RWPE1 (cell line): ENCODE measurements at regions not wholly inside any gene's neighbourhood (a gene's known extent, or its start where the extent isn't known, plus 50 kb on each side); places are given as distances from the start of the nearest gene placed in this dataset.

Experiments used
- CTCF ChIA-PET: fragments of 350-600 bp; sonication (Branson Sonifier 250); formaldehyde crosslinking; extraction: SDS; loops from one replicate; lab custom pipeline; 2021; lab: Yijun Ruan, JAX
- POLR2A ChIA-PET: fragments of 400-600 bp; formaldehyde crosslinking; extraction: SDS; loops from one replicate; lab custom pipeline; 2020; ENCODE audit warnings: antibody characterized with exemption; ENCODE audit not compliant: low non-redundant PET; lab: Yijun Ruan, JAX
- DNase-seq: peaks from one replicate; pipeline ENCODE4 v3.0.0; 2012; ENCODE audit warnings: low spot score
- H3K27ac ChIP-seq: fragments of 450-650 bp; 2 replicates; pipeline ENCODE4 v1.5.1; 2017
- TF ChIP-seq, protein P1 (sequence below): fragments of 450-650 bp; conservative IDR thresholded peaks from 2 replicates; pipeline ENCODE4 v1.5.1; 2017; ENCODE audit warnings: low read depth, mild to moderate bottlenecking

- H3K27ac ChIP-seq, result no peak overlapping the region
- POLR2A ChIA-PET, result no interaction called here
- CTCF ChIA-PET, result interaction anchor here (0.6 kb wide), 2 partner anchors 68 to 346 kb away, joined by 3 read pairs; no protein-coding TSS in a partner anchor
- no peak for DNase-seq
- TF ChIP-seq, protein P1, sequence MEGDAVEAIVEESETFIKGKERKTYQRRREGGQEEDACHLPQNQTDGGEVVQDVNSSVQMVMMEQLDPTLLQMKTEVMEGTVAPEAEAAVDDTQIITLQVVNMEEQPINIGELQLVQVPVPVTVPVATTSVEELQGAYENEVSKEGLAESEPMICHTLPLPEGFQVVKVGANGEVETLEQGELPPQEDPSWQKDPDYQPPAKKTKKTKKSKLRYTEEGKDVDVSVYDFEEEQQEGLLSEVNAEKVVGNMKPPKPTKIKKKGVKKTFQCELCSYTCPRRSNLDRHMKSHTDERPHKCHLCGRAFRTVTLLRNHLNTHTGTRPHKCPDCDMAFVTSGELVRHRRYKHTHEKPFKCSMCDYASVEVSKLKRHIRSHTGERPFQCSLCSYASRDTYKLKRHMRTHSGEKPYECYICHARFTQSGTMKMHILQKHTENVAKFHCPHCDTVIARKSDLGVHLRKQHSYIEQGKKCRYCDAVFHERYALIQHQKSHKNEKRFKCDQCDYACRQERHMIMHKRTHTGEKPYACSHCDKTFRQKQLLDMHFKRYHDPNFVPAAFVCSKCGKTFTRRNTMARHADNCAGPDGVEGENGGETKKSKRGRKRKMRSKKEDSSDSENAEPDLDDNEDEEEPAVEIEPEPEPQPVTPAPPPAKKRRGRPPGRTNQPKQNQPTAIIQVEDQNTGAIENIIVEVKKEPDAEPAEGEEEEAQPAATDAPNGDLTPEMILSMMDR, result no peak
Measured at GRCh38 chr4:123455360-123455759, 58.8 kb downstream of the SPRY1 start.

- DNase-seq, result no peak
- POLR2A ChIA-PET, result no interaction called here
- no peak overlapping the region for H3K27ac ChIP-seq
- TF ChIP-seq, protein P1, result no peak
- CTCF ChIA-PET, result no interaction called here
Measured at GRCh38 chr4:123462007-123462406, 65.4 kb downstream of the SPRY1 start.

GRCh38 chr4:123463869-123464268 lies 67.3 kb downstream of the SPRY1 start:
- TF ChIP-seq, protein P1, result no peak
- CTCF ChIA-PET, result no interaction called here
- POLR2A ChIA-PET, result no interaction called here
- no peak overlapping the region for H3K27ac ChIP-seq
- DNase-seq, result no peak

DNA sequence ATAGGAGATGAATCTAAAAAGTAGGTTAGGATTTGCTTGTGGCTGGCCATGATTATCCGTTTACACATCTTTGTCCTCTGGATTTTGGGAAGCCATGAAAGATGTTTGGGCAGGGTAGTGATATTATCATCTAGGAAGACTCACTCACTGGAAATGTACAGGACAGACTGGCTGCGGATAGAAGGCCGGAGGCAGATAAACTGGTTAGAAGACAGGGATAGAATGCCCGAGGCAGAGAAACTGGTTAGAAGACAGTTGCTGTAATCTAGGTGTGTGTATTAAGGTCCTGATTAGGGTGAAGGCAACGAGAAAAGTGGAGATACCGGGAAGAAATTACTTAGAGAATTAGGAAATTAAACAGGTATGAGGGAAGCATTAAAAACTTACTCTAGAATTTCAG lies 68.8 kb downstream of the SPRY1 start:
- TF ChIP-seq, protein P1, result no peak
- ChIA-PET POLR2A (no interaction called here), CTCF (no interaction called here)
- DNase-seq, result no peak
- no peak overlapping the region for H3K27ac ChIP-seq

GRCh38 chr4:123466080-123466785 lies 69.6 kb downstream of the SPRY1 start:
- H3K27ac ChIP-seq, result no peak overlapping the region
- TF ChIP-seq, protein P1, result no peak
- no peak for DNase-seq
- CTCF ChIA-PET, result no interaction called here
- POLR2A ChIA-PET, result no interaction called here

DNA sequence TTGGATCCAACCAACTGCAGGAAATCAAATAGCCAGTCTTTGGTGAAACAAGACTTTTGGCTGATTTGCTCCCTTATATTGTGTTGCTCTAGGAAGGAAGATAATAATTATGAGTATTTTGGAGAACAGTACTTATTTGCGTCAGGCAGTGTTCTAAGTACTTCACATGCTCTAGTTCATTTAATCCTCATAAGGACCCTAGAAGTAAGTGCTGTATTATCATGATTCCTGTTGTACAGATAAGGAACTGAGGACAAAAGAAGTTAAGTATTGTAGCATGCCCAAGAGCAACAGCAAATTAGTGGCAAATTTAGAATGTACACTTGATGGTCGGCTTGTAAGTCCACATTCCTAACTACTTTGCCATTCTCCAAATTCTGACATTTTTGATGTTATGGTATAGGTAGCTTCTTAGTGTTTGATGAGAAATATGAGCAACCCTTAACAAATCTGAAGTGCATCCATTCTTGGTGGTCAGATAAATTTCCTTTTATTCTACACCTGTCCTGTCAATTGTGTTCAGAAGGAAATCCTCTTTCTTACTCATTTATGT lies 72.0 kb downstream of the SPRY1 start:
- TF ChIP-seq, protein P1, result no peak
- ChIA-PET POLR2A (no interaction called here), CTCF (no interaction called here)
- no peak for DNase-seq
- H3K27ac ChIP-seq, result no peak overlapping the region
